ENCODE measurements at regions not wholly inside any gene's neighbourhood (a gene's known extent, or its start where the extent isn't known, plus 50 kb on each side); places are given as distances from the start of the nearest gene placed in this dataset.

DNA sequence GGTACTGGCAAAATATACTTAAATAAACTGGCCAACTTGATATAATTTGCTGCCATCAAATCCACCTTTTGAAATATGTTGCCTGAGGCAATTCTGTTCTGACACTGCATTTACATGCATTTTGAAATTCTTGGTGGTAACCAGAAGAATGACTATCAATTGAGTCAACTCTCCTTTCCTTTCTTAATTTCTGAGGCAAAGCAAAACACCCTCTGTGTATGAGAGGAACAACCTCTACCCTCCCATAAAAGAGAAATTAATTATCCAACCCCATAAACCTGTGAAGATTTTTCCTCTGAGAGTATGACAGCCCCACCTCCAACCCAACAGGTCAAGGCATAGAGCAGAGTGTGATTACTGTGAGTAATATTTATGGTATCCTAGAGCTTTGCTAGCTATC lies 286.8 kb downstream of the NR2F1-AS1 start:
- no peaks in the 10 kb centered on the region for H3K79me2 ChIP-seq (ENCODE audit: insufficient read depth, low read depth, low read length)
- H4K20me1 ChIP-seq (ENCODE audit: insufficient read depth, low read length) = no peaks in the 10 kb centered on the region
- CTCF ChIA-PET (ENCODE audit: unreplicated experiment) = no interaction called here
- H3K4me1 ChIP-seq (ENCODE audit: insufficient read depth, low read length, poor library complexity, severe bottlenecking) = no peaks in the 10 kb centered on the region
- POLR2A ChIA-PET = no interaction called here
- no peak overlapping the region for H3K4me2 ChIP-seq (ENCODE audit: low read length)
- H2AFZ ChIP-seq (ENCODE audit: low read length) = no peak overlapping the region
- no peak for TF ChIP-seq EZH2phosphoT487 (IDR thresholded peaks at IDR 0.05; ENCODE audit: borderline replicate concordance, low read depth, low read length)
- TF ChIP-seq, protein P1, sequence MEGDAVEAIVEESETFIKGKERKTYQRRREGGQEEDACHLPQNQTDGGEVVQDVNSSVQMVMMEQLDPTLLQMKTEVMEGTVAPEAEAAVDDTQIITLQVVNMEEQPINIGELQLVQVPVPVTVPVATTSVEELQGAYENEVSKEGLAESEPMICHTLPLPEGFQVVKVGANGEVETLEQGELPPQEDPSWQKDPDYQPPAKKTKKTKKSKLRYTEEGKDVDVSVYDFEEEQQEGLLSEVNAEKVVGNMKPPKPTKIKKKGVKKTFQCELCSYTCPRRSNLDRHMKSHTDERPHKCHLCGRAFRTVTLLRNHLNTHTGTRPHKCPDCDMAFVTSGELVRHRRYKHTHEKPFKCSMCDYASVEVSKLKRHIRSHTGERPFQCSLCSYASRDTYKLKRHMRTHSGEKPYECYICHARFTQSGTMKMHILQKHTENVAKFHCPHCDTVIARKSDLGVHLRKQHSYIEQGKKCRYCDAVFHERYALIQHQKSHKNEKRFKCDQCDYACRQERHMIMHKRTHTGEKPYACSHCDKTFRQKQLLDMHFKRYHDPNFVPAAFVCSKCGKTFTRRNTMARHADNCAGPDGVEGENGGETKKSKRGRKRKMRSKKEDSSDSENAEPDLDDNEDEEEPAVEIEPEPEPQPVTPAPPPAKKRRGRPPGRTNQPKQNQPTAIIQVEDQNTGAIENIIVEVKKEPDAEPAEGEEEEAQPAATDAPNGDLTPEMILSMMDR (conservative IDR thresholded peaks at IDR 0.05; ENCODE audit: low read length) = no peak
- H3K36me3 ChIP-seq (ENCODE audit: insufficient read depth, low read length) = no peaks in the 10 kb centered on the region
- intact Hi-C loops (cut with micrococcal nuclease; ENCODE audit: unreplicated experiment) = no loop called here
- no peak overlapping the region for H3K4me3 ChIP-seq (ENCODE audit: low read depth, low read length, poor library complexity, severe bottlenecking)
- DNase-seq (ENCODE audit: low spot score) = no peak
- no peaks in the 10 kb centered on the region for H3K9me3 ChIP-seq (ENCODE audit: low read length)
- no TSS peak for BruUV-seq (replicated peaks)
- H3K9me2 ChIP-seq (ENCODE audit: insufficient read depth, low read length) = no peaks in the 10 kb centered on the region
- H3K27ac ChIP-seq (ENCODE audit: low read depth, low read length, poor library complexity, severe bottlenecking) = no peak overlapping the region

DNA sequence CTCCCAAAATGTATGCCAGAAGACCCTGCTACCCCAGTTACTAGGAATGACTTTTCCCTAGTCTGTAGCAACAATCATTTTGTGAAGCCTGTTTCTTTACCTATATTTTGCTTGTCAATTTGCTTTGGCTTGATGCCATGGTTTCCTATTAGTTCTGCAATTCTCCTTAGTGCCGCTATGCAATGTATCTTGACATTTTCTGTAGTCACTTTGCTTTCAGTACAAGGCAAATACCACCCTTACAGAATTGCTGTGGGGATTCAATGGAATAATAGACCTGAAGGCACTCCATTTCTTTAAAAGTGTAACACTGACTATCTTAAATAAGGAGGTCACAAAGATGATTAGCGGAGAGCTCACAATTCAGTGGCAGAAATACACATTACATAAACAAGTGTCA lies 291.1 kb downstream of the NR2F1-AS1 start:
- Histone ChIP-seq H2AFZ (ENCODE audit: low read length) (no peak overlapping the region), H3K79me2 (ENCODE audit: insufficient read depth, low read depth, low read length) (no peaks in the 10 kb centered on the region), H3K9me2 (ENCODE audit: insufficient read depth, low read length) (no peaks in the 10 kb centered on the region), H4K20me1 (ENCODE audit: insufficient read depth, low read length) (no peaks in the 10 kb centered on the region), H3K4me1 (ENCODE audit: insufficient read depth, low read length, poor library complexity, severe bottlenecking) (no peaks in the 10 kb centered on the region), H3K27ac (ENCODE audit: low read depth, low read length, poor library complexity, severe bottlenecking) (no peak overlapping the region), H3K9me3 (ENCODE audit: low read length) (no peaks in the 10 kb centered on the region), H3K4me2 (ENCODE audit: low read length) (no peak overlapping the region), H3K36me3 (ENCODE audit: insufficient read depth, low read length) (no peaks in the 10 kb centered on the region), H3K4me3 (ENCODE audit: low read depth, low read length, poor library complexity, severe bottlenecking) (no peak overlapping the region)
- ChIA-PET CTCF (ENCODE audit: unreplicated experiment) (no interaction called here), POLR2A (no interaction called here)
- DNase-seq (ENCODE audit: low spot score) = no peak
- no peak for TF ChIP-seq EZH2phosphoT487 (IDR thresholded peaks at IDR 0.05; ENCODE audit: borderline replicate concordance, low read depth, low read length)
- TF ChIP-seq, protein P1 (conservative IDR thresholded peaks at IDR 0.05; ENCODE audit: low read length) = no peak
- intact Hi-C loops (cut with micrococcal nuclease; ENCODE audit: unreplicated experiment) = no loop called here
- BruUV-seq (replicated peaks) = no TSS peak

DNA sequence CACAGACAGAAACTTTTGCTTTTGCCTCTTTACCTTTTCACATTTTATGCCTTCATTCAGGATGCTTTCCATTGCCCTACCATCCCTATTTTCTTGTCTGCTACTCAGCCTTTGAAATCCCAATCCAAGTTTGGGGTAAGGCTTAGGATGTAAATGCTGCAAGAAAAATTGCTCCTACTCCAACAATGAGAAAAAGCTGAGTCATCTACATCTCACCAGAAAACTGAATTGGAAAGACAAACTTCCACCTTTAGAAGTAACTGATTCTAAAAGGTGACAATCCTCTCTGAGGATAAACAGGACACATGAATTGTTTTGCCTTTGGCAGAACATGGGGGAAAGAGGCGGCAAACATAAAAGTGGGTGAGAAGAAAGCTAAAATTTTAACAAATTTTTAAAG lies 295.6 kb downstream of the NR2F1-AS1 start:
- no peak overlapping the region for H3K4me3 ChIP-seq (ENCODE audit: low read depth, low read length, poor library complexity, severe bottlenecking)
- H3K79me2 ChIP-seq (ENCODE audit: insufficient read depth, low read depth, low read length) = no peaks in the 10 kb centered on the region
- H4K20me1 ChIP-seq (ENCODE audit: insufficient read depth, low read length) = no peaks in the 10 kb centered on the region
- H3K27ac ChIP-seq (ENCODE audit: low read depth, low read length, poor library complexity, severe bottlenecking) = no peak overlapping the region
- intact Hi-C loops (cut with micrococcal nuclease; ENCODE audit: unreplicated experiment) = no loop called here
- no peaks in the 10 kb centered on the region for H3K36me3 ChIP-seq (ENCODE audit: insufficient read depth, low read length)
- no peak for DNase-seq (ENCODE audit: low spot score)
- ChIA-PET POLR2A (no interaction called here), CTCF (ENCODE audit: unreplicated experiment) (no interaction called here)
- no TSS peak for BruUV-seq (replicated peaks)
- H3K4me2 ChIP-seq (ENCODE audit: low read length) = no peak overlapping the region
- no peaks in the 10 kb centered on the region for H3K9me3 ChIP-seq (ENCODE audit: low read length)
- TF ChIP-seq EZH2phosphoT487 (IDR thresholded peaks at IDR 0.05; ENCODE audit: borderline replicate concordance, low read depth, low read length) = no peak
- TF ChIP-seq, protein P1 (conservative IDR thresholded peaks at IDR 0.05; ENCODE audit: low read length) = no peak
- no peak overlapping the region for H2AFZ ChIP-seq (ENCODE audit: low read length)
- H3K4me1 ChIP-seq (ENCODE audit: insufficient read depth, low read length, poor library complexity, severe bottlenecking) = no peaks in the 10 kb centered on the region
- H3K9me2 ChIP-seq (ENCODE audit: insufficient read depth, low read length) = no peaks in the 10 kb centered on the region

Data from OCI-LY7 (cell line).